ENCODE measurements at regions not wholly inside any gene's neighbourhood (a gene's known extent, or its start where the extent isn't known, plus 50 kb on each side); places are given as distances from the start of the nearest gene placed in this dataset.

DNA sequence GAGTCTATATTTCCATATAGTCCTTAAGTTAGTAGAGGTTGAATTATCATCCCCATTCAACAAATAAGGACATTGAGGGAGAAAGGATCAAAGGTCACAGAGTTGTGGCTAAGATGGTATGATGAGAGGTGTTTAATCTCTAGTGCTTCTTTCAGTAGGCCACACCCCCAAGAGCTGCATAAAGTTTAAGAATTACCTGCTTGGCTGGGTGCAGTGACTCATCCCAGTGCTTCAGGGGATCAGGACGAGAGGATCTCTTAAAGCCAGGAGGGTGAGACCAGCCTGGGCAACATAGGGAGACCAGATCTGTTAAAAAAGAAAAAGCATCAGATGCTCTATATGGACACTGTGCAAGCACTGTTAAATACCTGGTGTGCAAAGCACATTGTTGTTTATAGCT lies 560.0 kb upstream of the KLHL1 start:
- CTCF ChIA-PET: no interaction called here
- Histone ChIP-seq H3K4me2 (no peak overlapping the region), H3K9me3 (no peaks in the 10 kb centered on the region), H3K4me1 (no peaks in the 10 kb centered on the region), H3K27ac (no peak overlapping the region), H3K4me3 (no peak overlapping the region)
- ATAC-seq (no peak), DNase-seq (ENCODE audit: low read depth in 1 of 2, low spot score in 1 of 2) (no peak), FAIRE-seq (no peak)
- 0% methylated on average over 1 of the region's 1 CpG for WGBS (ENCODE audit: missing lambda C conversion rate)
- POLR2A ChIA-PET: no interaction called here
- TF ChIP-seq JUN (IDR thresholded peaks at IDR 0.05): no peak
- TF ChIP-seq MYC (IDR thresholded peaks at IDR 0.05; ENCODE audit: borderline replicate concordance, low read length): no peak
- no peak for TF ChIP-seq ZSCAN20 (CRISPR knock-in tag; IDR thresholded peaks at IDR 0.05)
- TF ChIP-seq, protein P1, sequence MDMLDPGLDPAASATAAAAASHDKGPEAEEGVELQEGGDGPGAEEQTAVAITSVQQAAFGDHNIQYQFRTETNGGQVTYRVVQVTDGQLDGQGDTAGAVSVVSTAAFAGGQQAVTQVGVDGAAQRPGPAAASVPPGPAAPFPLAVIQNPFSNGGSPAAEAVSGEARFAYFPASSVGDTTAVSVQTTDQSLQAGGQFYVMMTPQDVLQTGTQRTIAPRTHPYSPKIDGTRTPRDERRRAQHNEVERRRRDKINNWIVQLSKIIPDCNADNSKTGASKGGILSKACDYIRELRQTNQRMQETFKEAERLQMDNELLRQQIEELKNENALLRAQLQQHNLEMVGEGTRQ (IDR thresholded peaks at IDR 0.05): no peak
- no peak for TF ChIP-seq CEBPB (IDR thresholded peaks at IDR 0.05)
- TF ChIP-seq RCOR1 (IDR thresholded peaks at IDR 0.05; ENCODE audit: low read depth, low read length): no peak

DNA sequence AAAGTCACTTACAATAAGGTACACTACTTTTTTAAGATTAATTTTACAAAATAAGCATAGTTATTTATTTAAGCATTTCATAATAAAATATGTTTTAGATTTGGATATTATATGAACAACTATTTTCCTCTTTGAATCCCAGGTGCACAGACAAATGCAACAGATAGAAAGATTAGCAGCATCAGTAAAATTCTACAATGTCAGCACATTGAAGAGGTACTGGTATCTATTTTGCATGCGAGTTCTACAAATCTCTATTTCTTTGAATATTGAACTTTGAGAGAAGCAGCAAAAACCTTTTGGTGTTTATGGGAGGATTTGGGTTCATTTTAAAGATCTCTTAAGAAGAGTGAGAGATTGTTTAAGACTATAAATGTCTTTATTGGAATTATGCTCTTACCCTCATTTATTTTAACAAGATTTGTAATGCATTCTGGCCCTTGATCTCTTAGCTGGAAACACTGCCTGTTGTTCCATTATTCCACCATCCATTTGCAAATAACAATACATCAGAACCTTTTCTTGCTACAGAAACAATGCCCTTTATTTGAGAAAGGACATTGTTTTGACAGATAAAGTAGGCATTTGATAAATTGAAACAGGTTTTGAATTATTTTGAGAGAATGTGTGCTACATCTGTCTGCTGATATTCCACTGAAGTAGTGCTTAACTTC lies 558.8 kb upstream of the KLHL1 start:
- H3K27ac ChIP-seq: no peak overlapping the region
- ATAC-seq: no peak
- no peaks in the 10 kb centered on the region for H3K4me1 ChIP-seq
- no peak for DNase-seq (ENCODE audit: low read depth in 1 of 2, low spot score in 1 of 2)
- H3K9me3 ChIP-seq: no peaks in the 10 kb centered on the region
- no peak overlapping the region for H3K4me2 ChIP-seq
- no peak overlapping the region for H3K4me3 ChIP-seq
- CTCF ChIA-PET: no interaction called here
- no peak for FAIRE-seq
- POLR2A ChIA-PET: no interaction called here
- 52% methylated on average over 1 of the region's 1 CpG for WGBS (ENCODE audit: missing lambda C conversion rate)
- TF ChIP-seq RCOR1 (IDR thresholded peaks at IDR 0.05; ENCODE audit: low read depth, low read length) (no peak), MAFK (IDR thresholded peaks at IDR 0.05; ENCODE audit: partially characterized antibody) (peak; percentile 10)

DNA sequence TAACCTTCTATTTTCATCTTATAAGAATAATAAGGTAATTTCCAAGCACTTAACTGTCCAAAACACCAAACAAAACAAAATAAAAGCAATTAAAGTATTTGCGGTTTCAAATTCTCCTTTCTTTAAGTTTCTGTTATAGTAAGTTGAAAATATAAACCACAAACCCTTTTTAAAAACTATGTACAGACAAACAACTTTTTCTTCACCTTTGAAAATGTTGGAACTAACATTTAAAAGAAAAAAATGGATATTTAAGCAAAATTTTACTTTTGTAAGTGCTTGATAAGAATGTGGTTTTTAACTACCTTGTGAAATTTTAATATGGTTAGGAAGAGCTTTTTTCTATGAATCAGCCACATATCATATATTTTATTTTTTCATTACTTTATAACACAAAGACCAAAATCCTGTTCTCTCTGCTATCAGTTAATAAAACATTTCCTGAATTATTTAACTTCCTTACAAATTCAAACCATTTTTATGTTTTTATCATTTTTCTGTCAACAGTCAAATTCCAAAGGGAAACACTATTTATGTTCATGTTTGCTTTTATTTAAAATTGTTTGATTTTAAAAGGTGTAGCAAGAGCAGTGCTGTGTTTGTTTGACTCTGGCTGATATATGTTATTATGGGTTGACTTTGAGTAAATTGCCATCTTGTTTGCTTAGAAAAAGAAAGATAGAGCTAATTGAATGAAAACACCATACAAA lies 554.1 kb upstream of the KLHL1 start:
- H3K4me2 ChIP-seq: no peak overlapping the region

DNA sequence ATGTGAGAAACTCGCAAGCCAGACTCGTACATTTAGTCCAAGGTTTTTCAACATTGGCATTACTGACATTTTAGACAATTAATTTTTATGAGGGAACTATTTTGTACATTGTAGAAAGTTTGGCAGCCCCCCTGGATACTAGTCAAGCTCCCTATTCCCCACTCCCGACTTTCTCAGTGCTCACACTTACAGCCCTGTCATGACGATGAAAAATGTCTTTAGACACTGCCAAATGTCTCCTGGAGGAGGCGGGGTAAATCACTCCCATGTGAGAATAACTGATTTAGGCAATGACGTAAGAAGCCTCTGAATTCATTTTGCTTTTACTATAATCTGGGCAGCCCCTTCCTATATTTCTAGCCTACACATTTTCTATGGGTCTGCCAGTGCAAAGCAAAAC lies 535.8 kb upstream of the KLHL1 start:
- H3K27ac ChIP-seq: no peak overlapping the region
- no peaks in the 10 kb centered on the region for H3K4me1 ChIP-seq
- FAIRE-seq: no peak
- ChIA-PET POLR2A (no interaction called here), CTCF (no interaction called here)
- no peaks in the 10 kb centered on the region for H3K9me3 ChIP-seq
- WGBS (ENCODE audit: missing lambda C conversion rate): 15% methylated on average over 6 of the region's 6 CpGs
- ATAC-seq: no peak
- H3K4me2 ChIP-seq: no peak overlapping the region
- TF ChIP-seq KDM1A (IDR thresholded peaks at IDR 0.05; ENCODE audit: low read depth) (no peak), EHF (CRISPR knock-in tag; IDR thresholded peaks at IDR 0.05) (no peak), FOXS1 (CRISPR knock-in tag; IDR thresholded peaks at IDR 0.05) (no peak)
- TF ChIP-seq, protein P2, sequence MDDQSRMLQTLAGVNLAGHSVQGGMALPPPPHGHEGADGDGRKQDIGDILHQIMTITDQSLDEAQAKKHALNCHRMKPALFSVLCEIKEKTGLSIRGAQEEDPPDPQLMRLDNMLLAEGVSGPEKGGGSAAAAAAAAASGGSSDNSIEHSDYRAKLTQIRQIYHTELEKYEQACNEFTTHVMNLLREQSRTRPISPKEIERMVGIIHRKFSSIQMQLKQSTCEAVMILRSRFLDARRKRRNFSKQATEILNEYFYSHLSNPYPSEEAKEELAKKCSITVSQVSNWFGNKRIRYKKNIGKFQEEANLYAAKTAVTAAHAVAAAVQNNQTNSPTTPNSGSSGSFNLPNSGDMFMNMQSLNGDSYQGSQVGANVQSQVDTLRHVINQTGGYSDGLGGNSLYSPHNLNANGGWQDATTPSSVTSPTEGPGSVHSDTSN (IDR thresholded peaks at IDR 0.05): no peak
- TF ChIP-seq, protein P3, sequence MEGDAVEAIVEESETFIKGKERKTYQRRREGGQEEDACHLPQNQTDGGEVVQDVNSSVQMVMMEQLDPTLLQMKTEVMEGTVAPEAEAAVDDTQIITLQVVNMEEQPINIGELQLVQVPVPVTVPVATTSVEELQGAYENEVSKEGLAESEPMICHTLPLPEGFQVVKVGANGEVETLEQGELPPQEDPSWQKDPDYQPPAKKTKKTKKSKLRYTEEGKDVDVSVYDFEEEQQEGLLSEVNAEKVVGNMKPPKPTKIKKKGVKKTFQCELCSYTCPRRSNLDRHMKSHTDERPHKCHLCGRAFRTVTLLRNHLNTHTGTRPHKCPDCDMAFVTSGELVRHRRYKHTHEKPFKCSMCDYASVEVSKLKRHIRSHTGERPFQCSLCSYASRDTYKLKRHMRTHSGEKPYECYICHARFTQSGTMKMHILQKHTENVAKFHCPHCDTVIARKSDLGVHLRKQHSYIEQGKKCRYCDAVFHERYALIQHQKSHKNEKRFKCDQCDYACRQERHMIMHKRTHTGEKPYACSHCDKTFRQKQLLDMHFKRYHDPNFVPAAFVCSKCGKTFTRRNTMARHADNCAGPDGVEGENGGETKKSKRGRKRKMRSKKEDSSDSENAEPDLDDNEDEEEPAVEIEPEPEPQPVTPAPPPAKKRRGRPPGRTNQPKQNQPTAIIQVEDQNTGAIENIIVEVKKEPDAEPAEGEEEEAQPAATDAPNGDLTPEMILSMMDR (IDR thresholded peaks at IDR 0.05): no peak
- TF ChIP-seq, protein P4, sequence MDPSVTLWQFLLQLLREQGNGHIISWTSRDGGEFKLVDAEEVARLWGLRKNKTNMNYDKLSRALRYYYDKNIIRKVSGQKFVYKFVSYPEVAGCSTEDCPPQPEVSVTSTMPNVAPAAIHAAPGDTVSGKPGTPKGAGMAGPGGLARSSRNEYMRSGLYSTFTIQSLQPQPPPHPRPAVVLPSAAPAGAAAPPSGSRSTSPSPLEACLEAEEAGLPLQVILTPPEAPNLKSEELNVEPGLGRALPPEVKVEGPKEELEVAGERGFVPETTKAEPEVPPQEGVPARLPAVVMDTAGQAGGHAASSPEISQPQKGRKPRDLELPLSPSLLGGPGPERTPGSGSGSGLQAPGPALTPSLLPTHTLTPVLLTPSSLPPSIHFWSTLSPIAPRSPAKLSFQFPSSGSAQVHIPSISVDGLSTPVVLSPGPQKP (IDR thresholded peaks at IDR 0.05; ENCODE audit: low read depth, low read length): no peak
- no peak overlapping the region for H3K4me3 ChIP-seq
- DNase-seq (ENCODE audit: low read depth in 1 of 2, low spot score in 1 of 2): no peak

More for the DNA sequence above, 554.1 kb upstream of the KLHL1 start:
- ChIA-PET POLR2A (no interaction called here), CTCF (no interaction called here)
- Histone ChIP-seq H3K27ac (no peak overlapping the region), H3K4me3 (no peak overlapping the region), H3K9me3 (no peaks in the 10 kb centered on the region), H3K4me1 (no peaks in the 10 kb centered on the region)
- no peak for FAIRE-seq
- no peak for ATAC-seq
- no peak for TF ChIP-seq CEBPB (IDR thresholded peaks at IDR 0.05)
- no peak for TF ChIP-seq HOXB13 (CRISPR knock-in tag; IDR thresholded peaks at IDR 0.05; ENCODE audit: low read depth)
- no peak for TF ChIP-seq BHLHE40 (IDR thresholded peaks at IDR 0.05; ENCODE audit: low read depth, low read length)
- no peak for TF ChIP-seq SMC3 (IDR thresholded peaks at IDR 0.05)
- TF ChIP-seq RFX5 (IDR thresholded peaks at IDR 0.05): no peak
- WGBS (ENCODE audit: missing lambda C conversion rate): 6% methylated on average over 1 of the region's 1 CpG
- no peak for DNase-seq (ENCODE audit: low read depth in 1 of 2, low spot score in 1 of 2)
